HEK293T (cell line): ENCODE measurements at regions not wholly inside any gene's neighbourhood (a gene's known extent, or its start where the extent isn't known, plus 50 kb on each side); places are given as distances from the start of the nearest gene placed in this dataset.

Experiments used
- CTCF ChIA-PET: fragments of 350-600 bp; formaldehyde crosslinking; extraction: SDS; loops from one replicate; lab custom pipeline; 2021; ENCODE audit warnings: antibody characterized with exemption, inconsistent platforms; lab: Yijun Ruan, JAX
- POLR2A ChIA-PET: fragments of 350-600 bp; formaldehyde crosslinking; extraction: SDS; loops from one replicate; lab custom pipeline; 2020; ENCODE audit warnings: antibody characterized with exemption, inconsistent platforms; lab: Yijun Ruan, JAX
- DNase-seq: peaks from one replicate; pipeline ENCODE4 v3.0.0; 2012; ENCODE audit warnings: mixed read lengths; ENCODE audit errors: extremely low spot score
- ARNT ChIP-seq: fragments of 450-650 bp; IDR thresholded peaks from 2 replicates; pipeline ENCODE4 v1.6.1; 2017; ENCODE audit warnings: mild to moderate bottlenecking
- BHLHE40 ChIP-seq: fragments of 450-650 bp; IDR thresholded peaks from 2 replicates; pipeline ENCODE4 v1.6.1; 2016; ENCODE audit warnings: mild to moderate bottlenecking, moderate library complexity, borderline replicate concordance
- CTBP1 ChIP-seq: fragments of 450-650 bp; IDR thresholded peaks from 2 replicates; pipeline ENCODE4 v1.6.1; 2016; ENCODE audit warnings: borderline replicate concordance
- ELF4 ChIP-seq: fragments of 450-650 bp; IDR thresholded peaks from 2 replicates; pipeline ENCODE4 v1.6.1; 2017; ENCODE audit warnings: antibody characterized with exemption
- FOXA1 ChIP-seq: fragments of 450-650 bp; IDR thresholded peaks from 2 replicates; pipeline ENCODE4 v1.6.1; 2016; ENCODE audit warnings: mild to moderate bottlenecking
- FOXK2 ChIP-seq: fragments of 450-650 bp; IDR thresholded peaks from 2 replicates; pipeline ENCODE4 v1.6.1; 2016; ENCODE audit warnings: mild to moderate bottlenecking
- FOXM1 ChIP-seq: fragments of 450-650 bp; IDR thresholded peaks from 2 replicates; pipeline ENCODE4 v1.6.1; 2017; ENCODE audit warnings: mild to moderate bottlenecking, borderline replicate concordance
- HDGF ChIP-seq: fragments of 450-650 bp; IDR thresholded peaks from 2 replicates; pipeline ENCODE4 v1.6.1; 2017; ENCODE audit warnings: antibody characterized with exemption, borderline replicate concordance
- L3MBTL2 ChIP-seq: fragments of 450-650 bp; conservative IDR thresholded peaks from 2 replicates; pipeline ENCODE4 v1.6.1; 2016; ENCODE audit warnings: mild to moderate bottlenecking
- LEF1 ChIP-seq: fragments of 450-650 bp; IDR thresholded peaks from 2 replicates; pipeline ENCODE4 v1.6.1; 2017; ENCODE audit warnings: mild to moderate bottlenecking, borderline replicate concordance
- NFRKB ChIP-seq: fragments of 450-650 bp; IDR thresholded peaks from 2 replicates; pipeline ENCODE4 v1.6.1; 2016; ENCODE audit warnings: mild to moderate bottlenecking, moderate library complexity
- PKNOX1 ChIP-seq: fragments of 450-650 bp; IDR thresholded peaks from 2 replicates; pipeline ENCODE4 v1.6.1; 2016
- SP1 ChIP-seq: fragments of 450-650 bp; IDR thresholded peaks from 2 replicates; pipeline ENCODE4 v1.6.1; 2017
- SUZ12 ChIP-seq: fragments of 450-650 bp; IDR thresholded peaks from 2 replicates; pipeline ENCODE4 v1.6.1; 2016; ENCODE audit warnings: mild to moderate bottlenecking
- TARDBP ChIP-seq: fragments of 450-650 bp; IDR thresholded peaks from 2 replicates; pipeline ENCODE4 v1.6.1; 2016
- ZNF384 ChIP-seq: fragments of 450-650 bp; IDR thresholded peaks from 2 replicates; pipeline ENCODE4 v1.6.1; 2016

- ChIA-PET POLR2A (no interaction called here), CTCF (no interaction called here)
- TF ChIP-seq HDGF (no peak), ELF4 (no peak), SP1 (no peak), PKNOX1 (no peak), L3MBTL2 (no peak), SUZ12 (no peak), FOXM1 (no peak), BHLHE40 (no peak), ZNF384 (no peak), FOXK2 (no peak), ARNT (no peak)
- no peak for DNase-seq
These were observed 93.3 kb upstream of the PDE5A start for GRCh38 chr4:119721878-119722277.

GRCh38 chr4:119715490-119716445 is 87.2 kb upstream of the PDE5A start:
- POLR2A ChIA-PET, result no interaction called here
- no peak for TF ChIP-seq L3MBTL2
- TF ChIP-seq NFRKB, result no peak
- TF ChIP-seq FOXA1, result no peak
- no peak for TF ChIP-seq FOXK2
- no peak for DNase-seq
- CTCF ChIA-PET, result interaction anchor here (0.6 to 0.7 kb wide), 2 partner anchors 24 to 973 kb away, joined by 3 read pairs; no protein-coding TSS in a partner anchor

- TF ChIP-seq FOXM1 (no peak), PKNOX1 (no peak), SUZ12 (no peak)
- POLR2A ChIA-PET, result no interaction called here
- DNase-seq, result no peak
- CTCF ChIA-PET, result interaction anchor here (0.7 kb wide), 1 partner anchor 16 kb away, joined by 3 read pairs; no protein-coding TSS in a partner anchor
These were observed 80.8 kb upstream of the PDE5A start for GRCh38 chr4:119709418-119709817.

GRCh38 chr4:119707336-119707735 is 78.7 kb upstream of the PDE5A start:
- CTCF ChIA-PET, result no interaction called here
- no peak for DNase-seq
- POLR2A ChIA-PET, result no interaction called here
- TF ChIP-seq CTBP1, result no peak
- no peak for TF ChIP-seq HDGF

GRCh38 chr4:119706804-119707203 is 78.2 kb upstream of the PDE5A start:
- CTCF ChIA-PET, result no interaction called here
- DNase-seq, result no peak
- TF ChIP-seq SP1 (no peak), PKNOX1 (no peak), HDGF (no peak), BHLHE40 (no peak), FOXK2 (no peak), NFRKB (no peak)
- POLR2A ChIA-PET, result no interaction called here

- DNase-seq, result no peak
- TF ChIP-seq LEF1, result no peak
- TF ChIP-seq NFRKB, result no peak
- TF ChIP-seq HDGF, result no peak
- TF ChIP-seq SUZ12, result no peak
- TF ChIP-seq FOXK2, result no peak
- no peak for TF ChIP-seq BHLHE40
- no peak for TF ChIP-seq FOXM1
- no peak for TF ChIP-seq PKNOX1
- TF ChIP-seq CTBP1, result no peak
- TF ChIP-seq TARDBP, result no peak
- no peak for TF ChIP-seq FOXA1
- no peak for TF ChIP-seq ELF4
- no peak for TF ChIP-seq ARNT
- no peak for TF ChIP-seq L3MBTL2
- ChIA-PET CTCF (no interaction called here), POLR2A (no interaction called here)
These were observed 69.3 kb upstream of the PDE5A start for GRCh38 chr4:119697887-119698393.
